GM21390 (cell line): ENCODE measurements at regions not wholly inside any gene's neighbourhood (a gene's known extent, or its start where the extent isn't known, plus 50 kb on each side); places are given as distances from the start of the nearest gene placed in this dataset.
"Not testable (repeated sequence)": the region's sequence is repeated elsewhere in the genome, so short reads cannot be mapped to it uniquely, and the experiment has no call there.

ENCODE experiments used
- ATAC-seq: cut with Tn5 transposase; IDR thresholded peaks from one replicate; pipeline ENCODE4 v1.9.1; 2021; ENCODE audit not compliant: unreplicated experiment

DNA sequence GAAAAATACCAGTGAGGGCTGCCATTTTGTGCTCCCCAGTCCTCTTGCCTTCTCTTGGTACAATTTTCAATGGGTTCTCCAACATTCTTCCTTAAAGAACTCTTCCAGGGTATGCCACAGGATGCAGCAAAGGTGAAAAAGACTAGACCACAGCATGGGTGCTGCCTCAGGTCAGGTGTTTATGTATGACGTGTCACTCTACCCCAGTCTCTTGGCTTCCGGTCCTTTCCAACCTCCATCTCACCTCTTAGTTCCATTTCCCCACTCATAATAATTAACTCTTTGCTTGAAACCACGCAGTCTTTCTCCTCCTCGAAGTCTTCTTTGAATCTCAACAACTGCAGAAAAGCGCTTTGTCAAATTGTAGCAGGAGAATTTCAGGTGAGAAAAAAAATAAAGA, 104.7 kb upstream of the TBC1D5 start:
- ATAC-seq = no peak

DNA sequence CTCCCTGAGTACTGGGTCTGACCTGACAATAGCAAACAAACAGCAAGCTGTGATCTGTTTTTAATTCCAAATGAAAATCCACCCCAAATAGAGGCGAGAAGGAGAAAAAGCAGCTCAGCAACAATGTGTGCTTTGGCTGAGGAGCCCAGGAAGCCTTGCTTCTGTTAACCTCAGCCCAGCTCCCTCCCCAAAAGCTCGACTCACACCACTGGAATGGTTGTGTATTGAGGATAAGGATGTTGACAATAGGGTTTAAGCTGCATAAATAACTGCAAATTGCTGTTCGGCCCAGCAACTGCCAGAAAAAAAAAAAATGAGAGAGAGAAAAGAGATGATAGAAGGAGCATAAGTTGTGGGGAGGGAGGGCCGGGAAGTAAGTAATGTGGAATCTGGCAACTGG, 104.0 kb upstream of the TBC1D5 start:
- ATAC-seq = no peak

GRCh38 chr3:17845026-17845812, 102.8 kb upstream of the TBC1D5 start:
- ATAC-seq = no peak

DNA sequence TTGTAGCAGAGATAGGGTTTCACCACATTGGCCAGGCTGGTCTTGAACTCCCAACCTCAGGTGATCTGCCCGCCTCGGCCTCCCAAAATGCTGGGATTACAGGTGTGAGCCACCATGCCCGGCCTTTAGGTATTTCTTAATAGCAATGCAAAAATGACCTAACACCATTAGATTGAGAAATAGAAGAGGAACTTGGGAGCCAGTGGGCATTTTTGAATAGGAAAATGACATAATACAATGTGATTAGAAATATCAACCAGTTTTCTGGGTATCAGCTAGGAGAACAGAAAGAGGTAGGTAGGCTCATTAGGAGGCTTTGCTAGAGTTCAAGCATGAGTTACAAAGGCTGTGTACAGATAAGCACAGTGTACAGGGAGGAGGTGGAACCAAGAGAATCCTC, 101.8 kb upstream of the TBC1D5 start:
- no peak for ATAC-seq

- peak; percentile 92 for ATAC-seq
These were observed 98.9 kb upstream of the TBC1D5 start for GRCh38 chr3:17841190-17841828.

- no peak for ATAC-seq
These were observed 98.2 kb upstream of the TBC1D5 start for GRCh38 chr3:17840651-17841050.

GRCh38 chr3:17840126-17840525, 97.7 kb upstream of the TBC1D5 start:
- ATAC-seq = no peak

DNA sequence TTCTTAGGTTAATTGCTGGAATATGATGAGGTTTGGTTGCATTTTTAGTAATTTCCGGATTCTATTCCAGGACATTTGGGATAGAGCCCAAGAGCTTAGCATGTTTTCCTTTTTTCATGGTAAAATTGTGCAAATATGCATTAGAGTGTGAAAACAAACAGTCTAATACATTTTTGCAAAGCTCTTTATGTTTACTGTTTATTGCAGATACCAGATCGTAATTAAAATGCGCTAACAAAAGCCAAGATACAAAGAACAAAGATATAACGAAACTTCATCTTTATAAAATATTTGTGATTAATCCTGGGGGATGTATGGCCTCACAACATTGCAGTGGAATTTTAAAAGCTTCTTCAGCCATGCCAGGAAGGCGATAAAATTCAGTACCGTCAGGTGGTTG, 94.5 kb upstream of the TBC1D5 start:
- no peak for ATAC-seq

DNA sequence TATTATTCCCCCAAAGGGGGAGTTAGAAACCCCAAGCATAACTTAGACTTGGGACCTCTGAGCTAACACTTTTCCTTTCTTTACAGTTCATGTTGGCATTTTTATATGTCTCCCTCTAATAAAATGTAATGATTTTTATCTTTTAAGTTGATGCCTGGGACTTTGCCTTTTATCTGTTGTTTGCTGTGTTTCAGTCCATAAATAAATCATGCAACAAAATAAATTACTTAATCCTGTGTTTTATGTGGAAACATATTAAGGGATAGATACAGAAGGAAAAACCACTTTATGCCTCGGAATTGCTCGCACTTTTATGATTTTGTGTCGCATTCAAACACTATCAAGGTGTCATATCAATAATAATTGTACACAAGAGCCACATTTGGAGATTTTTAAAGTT, 93.7 kb upstream of the TBC1D5 start:
- ATAC-seq = no peak

DNA sequence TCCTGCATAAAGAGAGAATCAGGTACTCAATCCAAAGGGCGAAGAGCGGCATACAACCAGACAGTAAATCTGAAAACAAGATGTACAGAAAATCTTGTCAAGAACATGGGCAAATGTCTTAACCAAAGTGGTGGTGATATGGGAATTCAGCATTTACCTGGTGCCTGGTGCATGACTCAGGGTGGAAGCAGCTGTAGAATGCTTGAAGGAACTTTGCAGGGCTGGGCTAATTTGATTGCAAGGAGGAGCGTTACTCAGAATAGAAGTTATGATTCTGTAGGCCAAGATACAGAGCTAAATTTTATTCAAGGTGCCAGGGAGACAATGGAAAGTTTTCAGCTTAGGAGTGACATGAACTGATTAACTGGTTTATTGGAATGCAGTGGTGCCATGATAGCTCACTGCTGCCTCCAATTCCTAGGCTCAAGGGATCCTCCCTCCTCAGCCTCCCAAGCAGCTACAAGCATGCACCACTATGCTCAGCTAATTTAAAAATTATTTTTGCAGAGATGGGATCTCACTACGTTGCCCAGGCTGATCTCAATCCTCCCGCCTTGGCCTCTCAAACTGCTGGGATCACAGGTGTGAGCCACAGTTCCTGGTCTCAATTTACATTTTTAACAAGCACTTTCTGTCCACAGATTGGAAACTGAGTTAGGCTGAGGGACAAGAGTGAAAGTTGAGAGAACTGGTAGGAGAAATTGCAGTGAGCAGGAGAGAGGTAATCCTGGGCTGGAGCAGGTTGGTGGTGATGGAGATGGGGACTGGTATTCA, 91.5 kb upstream of the TBC1D5 start:
- ATAC-seq = no peak

DNA sequence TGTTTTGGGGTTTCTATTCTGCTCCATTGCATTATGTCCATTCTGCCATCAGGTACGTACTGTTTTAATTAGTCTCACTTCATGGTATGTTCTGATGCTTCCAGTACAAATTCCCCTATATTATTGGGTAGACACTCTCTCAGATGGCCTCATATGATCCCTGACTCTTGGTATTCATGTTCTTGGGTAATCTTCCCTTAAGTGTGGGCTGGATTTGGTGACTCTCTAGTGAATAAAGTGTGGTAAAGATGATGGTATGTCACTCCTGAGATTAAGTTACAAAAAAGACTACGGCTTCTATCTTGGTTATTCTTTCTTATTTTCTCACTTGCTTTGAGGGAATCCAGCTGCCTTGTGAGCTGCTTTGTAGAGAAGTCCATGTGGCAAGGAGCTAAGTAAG, 89.6 kb upstream of the TBC1D5 start:
- ATAC-seq = no peak

DNA sequence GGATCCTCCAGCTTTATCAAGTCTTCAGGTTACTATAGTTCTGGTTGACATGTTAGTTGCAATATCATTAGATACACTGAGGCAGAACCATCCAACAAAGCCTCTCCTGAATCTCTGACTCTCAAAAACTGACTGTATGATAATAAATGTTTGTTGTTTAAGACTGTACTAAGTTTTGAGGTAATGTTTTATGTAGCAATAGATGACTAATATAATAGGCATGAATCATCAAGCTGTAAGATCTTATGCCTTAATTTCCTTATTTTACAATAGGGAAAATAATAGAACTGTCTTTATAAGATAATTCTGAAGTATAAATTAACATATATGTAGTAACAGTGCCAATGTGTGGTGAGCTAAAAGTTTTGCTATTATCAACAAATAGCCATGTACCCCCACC, 88.9 kb upstream of the TBC1D5 start:
- no peak for ATAC-seq

- ATAC-seq = no peak
These were observed 88.4 kb upstream of the TBC1D5 start for GRCh38 chr3:17830788-17831187.

DNA sequence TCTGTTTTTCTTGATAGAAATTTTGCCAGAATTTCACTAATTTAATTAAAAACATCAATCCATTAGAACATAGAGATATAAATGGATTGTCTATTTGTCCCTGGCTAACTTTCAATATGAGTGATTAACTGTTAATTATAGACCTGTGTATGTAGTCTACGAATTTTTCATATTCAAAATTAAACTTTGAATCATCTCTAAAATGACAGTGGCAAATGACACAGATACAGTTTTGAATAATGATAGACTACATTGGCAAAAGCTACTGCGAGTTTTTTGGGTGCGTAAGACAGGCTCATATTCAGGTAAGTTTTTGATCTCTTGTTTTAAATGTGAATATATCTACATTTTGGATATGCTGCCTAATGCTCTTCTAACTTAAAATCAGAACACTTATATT, 86.0 kb upstream of the TBC1D5 start:
- no peak for ATAC-seq

- ATAC-seq = no peak
These were observed 82.9 kb upstream of the TBC1D5 start for GRCh38 chr3:17825298-17825697.

DNA sequence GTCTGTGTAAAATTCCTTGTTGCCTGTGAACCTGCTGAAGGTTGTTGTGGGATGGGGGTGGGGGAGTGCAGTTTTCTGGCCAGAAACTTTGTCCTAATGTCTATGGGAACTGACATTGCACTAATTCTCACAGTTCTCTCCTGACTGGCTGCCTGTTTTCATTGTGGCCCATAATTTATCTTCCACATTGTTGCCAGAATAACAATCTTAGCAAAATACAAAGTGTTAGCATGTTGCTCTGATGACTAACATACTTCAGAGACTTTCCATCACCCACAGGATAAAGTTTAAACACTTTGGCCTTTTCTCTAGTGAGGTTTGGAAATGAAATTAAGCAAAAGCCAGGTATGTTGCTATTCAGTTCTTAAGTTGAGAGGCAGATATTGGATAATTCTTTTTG, 81.4 kb upstream of the TBC1D5 start:
- no peak for ATAC-seq

GRCh38 chr3:17823036-17823435, 80.6 kb upstream of the TBC1D5 start:
- ATAC-seq = no peak

DNA sequence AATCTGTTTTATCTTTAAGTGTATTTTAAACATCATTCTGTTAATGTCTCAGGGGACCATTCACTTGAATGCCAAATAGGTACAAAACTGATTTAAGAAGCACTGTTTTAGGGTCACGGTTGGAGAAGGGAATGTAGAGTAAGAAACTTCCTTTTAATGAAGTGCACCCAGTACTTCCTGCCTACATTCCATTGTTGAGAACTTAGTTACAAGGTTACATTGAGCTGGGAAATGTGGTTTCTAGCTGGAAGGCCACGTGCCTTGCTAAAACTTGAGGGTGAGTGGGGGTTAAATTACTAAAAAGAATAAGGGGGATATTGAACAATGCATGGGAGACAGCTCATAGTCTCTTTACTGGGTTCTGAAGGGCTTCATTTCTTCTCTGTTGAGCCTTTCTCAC, 78.3 kb upstream of the TBC1D5 start:
- ATAC-seq = no peak

GRCh38 chr3:17820275-17820674, 77.8 kb upstream of the TBC1D5 start:
- ATAC-seq = no peak

DNA sequence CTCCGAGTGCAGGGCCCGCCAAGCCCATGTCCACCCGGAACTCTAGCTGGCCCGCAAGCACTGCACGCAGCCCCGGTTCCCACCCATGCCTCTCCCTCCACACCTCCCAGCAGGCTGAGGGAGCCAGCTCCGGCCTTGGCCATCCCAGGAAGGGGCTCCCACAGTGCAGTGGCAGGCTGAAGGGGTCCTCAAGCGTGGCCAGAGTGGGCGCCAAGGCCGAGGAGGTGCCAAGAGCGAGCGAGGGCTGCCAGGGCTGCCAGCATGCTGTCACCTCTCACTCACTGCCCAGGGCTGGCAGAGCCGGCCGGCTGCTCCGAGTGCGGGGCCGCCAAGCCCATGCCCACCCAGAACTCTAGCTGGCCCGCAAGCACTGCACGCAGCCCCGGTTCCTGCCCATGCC, 75.5 kb upstream of the TBC1D5 start:
- not testable (repeated sequence) for ATAC-seq

GRCh38 chr3:17817545-17817944, 75.1 kb upstream of the TBC1D5 start:
- ATAC-seq = no peak

DNA sequence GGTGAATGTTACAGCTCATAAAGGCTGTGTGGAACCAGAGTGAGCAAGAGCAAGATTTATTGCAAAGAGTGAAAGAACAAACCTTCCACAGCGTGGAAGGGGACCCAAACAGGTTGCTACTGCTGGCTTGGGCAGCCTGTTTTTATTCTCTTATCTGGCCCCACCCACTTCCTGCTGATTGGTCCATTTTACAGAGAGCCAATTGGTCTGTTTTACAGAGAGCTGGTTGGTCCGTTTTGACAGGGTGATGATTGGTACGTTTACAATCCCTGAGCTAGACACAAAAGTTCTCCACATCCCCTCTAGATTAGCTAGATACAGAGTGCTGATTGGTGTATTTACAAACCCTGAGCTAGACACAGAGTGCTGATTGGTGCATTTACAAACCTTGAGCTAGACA, 74.4 kb upstream of the TBC1D5 start:
- ATAC-seq = not testable (repeated sequence)
